Astrocyte (in vitro differentiated cells and primary cell): ENCODE measurements at regions not wholly inside any gene's neighbourhood (a gene's known extent, or its start where the extent isn't known, plus 50 kb on each side); places are given as distances from the start of the nearest gene placed in this dataset.
"Not testable (repeated sequence)": the region's sequence is repeated elsewhere in the genome, so short reads cannot be mapped to it uniquely, and the experiment has no call there.

Source experiments
- DNase-seq: peaks from one replicate; pipeline ENCODE4 v3.0.0-alpha.2; 2010; ENCODE audit warnings: low read depth
- FAIRE-seq: peaks from 2 replicates; lab custom pipeline; 2011; peaks lifted over from hg19 to GRCh38; lab: Jason Lieb, UNC
- H2AFZ ChIP-seq: 2 replicates; pipeline ENCODE4 v1.6.0; 2012; ENCODE audit warnings: low read depth, low read length, inconsistent platforms
- H3K27ac ChIP-seq: 2 replicates; pipeline ENCODE4 v1.5.1; 2011; ENCODE audit warnings: low read depth, low read length, inconsistent platforms
- H3K27me3 ChIP-seq: 2 replicates; pipeline ENCODE4 v1.6.0; 2011; ENCODE audit warnings: low read length, inconsistent platforms; ENCODE audit not compliant: insufficient read depth
- H3K36me3 ChIP-seq: 2 replicates; pipeline ENCODE4 v1.5.1; 2011; ENCODE audit warnings: low read length, inconsistent platforms; ENCODE audit not compliant: insufficient read depth
- H3K4me1 ChIP-seq: 2 replicates; pipeline ENCODE4 v1.5.1; 2011; ENCODE audit warnings: low read length, inconsistent platforms; ENCODE audit not compliant: insufficient read depth
- H3K4me2 ChIP-seq: 2 replicates; pipeline ENCODE4 v1.6.0; 2012; ENCODE audit warnings: low read length, inconsistent platforms
- H3K4me3 ChIP-seq: 2 replicates; pipeline ENCODE4 v1.5.1; 2011; ENCODE audit warnings: low read depth, mild to moderate bottlenecking, low read length, inconsistent platforms; ENCODE audit not compliant: insufficient read depth
- H3K79me2 ChIP-seq: 2 replicates; pipeline ENCODE4 v1.6.0; 2012; ENCODE audit warnings: mild to moderate bottlenecking, low read length, inconsistent platforms; ENCODE audit not compliant: insufficient read depth
- H3K9ac ChIP-seq: 2 replicates; pipeline ENCODE4 v1.6.0; 2012; ENCODE audit warnings: mild to moderate bottlenecking, low read length, inconsistent platforms
- H3K9me3 ChIP-seq: 2 replicates; pipeline ENCODE4 v1.5.1; 2012; ENCODE audit warnings: low read depth, mild to moderate bottlenecking, low read length, inconsistent platforms; ENCODE audit not compliant: insufficient read depth
- H4K20me1 ChIP-seq: 2 replicates; pipeline ENCODE4 v1.6.0; 2012; ENCODE audit warnings: low read length, inconsistent platforms; ENCODE audit not compliant: insufficient read depth
- H3K27ac Mint-ChIP-seq: one replicate; pipeline ENCODE4 v1.8.0; 2021; ENCODE audit warnings: mild to moderate bottlenecking, mixed read lengths; ENCODE audit not compliant: unreplicated experiment
- H3K27me3 Mint-ChIP-seq: one replicate; pipeline ENCODE4 v1.8.0; 2021; ENCODE audit warnings: low read depth, mixed read lengths; ENCODE audit not compliant: unreplicated experiment
- H3K36me3 Mint-ChIP-seq: one replicate; pipeline ENCODE4 v1.8.0; 2021; ENCODE audit warnings: low read depth, mixed read lengths; ENCODE audit not compliant: unreplicated experiment
- H3K4me1 Mint-ChIP-seq: one replicate; pipeline ENCODE4 v1.8.0; 2021; ENCODE audit warnings: low read depth, mixed read lengths; ENCODE audit not compliant: unreplicated experiment
- H3K4me3 Mint-ChIP-seq: one replicate; pipeline ENCODE4 v1.8.0; 2021; ENCODE audit warnings: mild to moderate bottlenecking, moderate library complexity, mixed read lengths; ENCODE audit not compliant: unreplicated experiment
- H3K9me3 Mint-ChIP-seq: one replicate; pipeline ENCODE4 v1.8.0; 2021; ENCODE audit warnings: mild to moderate bottlenecking, mixed read lengths; ENCODE audit not compliant: unreplicated experiment
- EZH2 ChIP-seq: IDR thresholded peaks from 2 replicates; pipeline ENCODE4 v1.6.1; 2012; ENCODE audit warnings: mild to moderate bottlenecking, low read length, inconsistent platforms; ENCODE audit not compliant: insufficient read depth
- TF ChIP-seq, protein P1 (sequence below): IDR thresholded peaks from 2 replicates; pipeline ENCODE4 v1.5.1; 2011; ENCODE audit warnings: low read depth, mild to moderate bottlenecking, inconsistent platforms, low read length, moderate library complexity; ENCODE audit not compliant: insufficient read depth

- not testable (repeated sequence) for H3K36me3 ChIP-seq, H3K9ac ChIP-seq, H3K36me3 Mint-ChIP-seq, H3K9me3 Mint-ChIP-seq, H3K4me2 ChIP-seq, H3K9me3 ChIP-seq, H3K4me1 Mint-ChIP-seq, H3K27ac ChIP-seq, FAIRE-seq, H3K4me3 Mint-ChIP-seq, H4K20me1 ChIP-seq, H2AFZ ChIP-seq, H3K27me3 ChIP-seq, H3K79me2 ChIP-seq, DNase-seq, H3K4me1 ChIP-seq, H3K4me3 ChIP-seq, H3K27ac Mint-ChIP-seq, H3K27me3 Mint-ChIP-seq
Measured at GRCh38 chr9:16299368-16299767, 571.1 kb downstream of the BNC2 start.

- H3K4me3 Mint-ChIP-seq, result no peak overlapping the region
- peaks cover 1% of the 10 kb centered on the region for H3K4me1 Mint-ChIP-seq
- no peak overlapping the region for H3K9ac ChIP-seq
- peaks cover 6% of the 10 kb centered on the region for H3K27me3 ChIP-seq
- no peaks in the 10 kb centered on the region for H3K9me3 ChIP-seq
- H3K27me3 Mint-ChIP-seq, result peaks cover 2% of the 10 kb centered on the region
- H3K4me3 ChIP-seq, result no peak overlapping the region
- H3K27ac ChIP-seq, result no peak overlapping the region
- peaks cover 2% of the 10 kb centered on the region for H3K36me3 Mint-ChIP-seq
- H3K4me1 ChIP-seq, result no peaks in the 10 kb centered on the region
- FAIRE-seq (no peak), DNase-seq (no peak)
- H4K20me1 ChIP-seq, result no peaks in the 10 kb centered on the region
- TF ChIP-seq, protein P1, sequence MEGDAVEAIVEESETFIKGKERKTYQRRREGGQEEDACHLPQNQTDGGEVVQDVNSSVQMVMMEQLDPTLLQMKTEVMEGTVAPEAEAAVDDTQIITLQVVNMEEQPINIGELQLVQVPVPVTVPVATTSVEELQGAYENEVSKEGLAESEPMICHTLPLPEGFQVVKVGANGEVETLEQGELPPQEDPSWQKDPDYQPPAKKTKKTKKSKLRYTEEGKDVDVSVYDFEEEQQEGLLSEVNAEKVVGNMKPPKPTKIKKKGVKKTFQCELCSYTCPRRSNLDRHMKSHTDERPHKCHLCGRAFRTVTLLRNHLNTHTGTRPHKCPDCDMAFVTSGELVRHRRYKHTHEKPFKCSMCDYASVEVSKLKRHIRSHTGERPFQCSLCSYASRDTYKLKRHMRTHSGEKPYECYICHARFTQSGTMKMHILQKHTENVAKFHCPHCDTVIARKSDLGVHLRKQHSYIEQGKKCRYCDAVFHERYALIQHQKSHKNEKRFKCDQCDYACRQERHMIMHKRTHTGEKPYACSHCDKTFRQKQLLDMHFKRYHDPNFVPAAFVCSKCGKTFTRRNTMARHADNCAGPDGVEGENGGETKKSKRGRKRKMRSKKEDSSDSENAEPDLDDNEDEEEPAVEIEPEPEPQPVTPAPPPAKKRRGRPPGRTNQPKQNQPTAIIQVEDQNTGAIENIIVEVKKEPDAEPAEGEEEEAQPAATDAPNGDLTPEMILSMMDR, result no peak
- TF ChIP-seq EZH2, result no peak
- H3K79me2 ChIP-seq, result no peaks in the 10 kb centered on the region
- peaks cover 2% of the 10 kb centered on the region for H3K9me3 Mint-ChIP-seq
- no peak overlapping the region for H3K4me2 ChIP-seq
- no peak overlapping the region for H3K27ac Mint-ChIP-seq
- H2AFZ ChIP-seq, result no peak overlapping the region
- H3K36me3 ChIP-seq, result no peaks in the 10 kb centered on the region
Measured at GRCh38 chr9:16303506-16303905, 567.0 kb downstream of the BNC2 start.

DNA sequence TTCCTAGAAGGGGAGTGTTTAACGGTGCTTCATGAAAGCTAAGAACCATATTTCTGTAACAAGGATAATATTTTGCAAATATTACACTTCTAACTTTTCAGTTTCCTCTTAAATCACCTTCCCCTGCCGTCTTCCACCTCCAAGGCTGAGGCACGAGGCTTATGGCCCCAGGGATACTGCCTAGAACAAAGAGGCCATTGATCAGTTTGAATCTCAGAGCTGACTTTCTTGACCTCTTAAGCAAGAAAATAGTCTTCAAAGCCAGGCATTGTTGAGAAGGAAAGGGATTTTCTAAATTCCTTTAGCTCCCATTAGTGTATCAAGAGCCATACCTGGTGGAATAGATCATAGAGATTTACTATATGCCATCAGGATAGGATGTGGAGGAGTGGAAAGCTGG lies 566.2 kb downstream of the BNC2 start:
- no peak overlapping the region for H3K27ac ChIP-seq
- H3K36me3 Mint-ChIP-seq, result no peaks in the 10 kb centered on the region
- H3K79me2 ChIP-seq, result no peaks in the 10 kb centered on the region
- H3K36me3 ChIP-seq, result no peaks in the 10 kb centered on the region
- FAIRE-seq, result no peak
- no peak for TF ChIP-seq EZH2
- TF ChIP-seq, protein P1, result no peak
- H3K9me3 ChIP-seq, result no peaks in the 10 kb centered on the region
- no peak overlapping the region for H3K4me2 ChIP-seq
- no peak overlapping the region for H3K4me3 ChIP-seq
- no peak overlapping the region for H3K4me3 Mint-ChIP-seq
- no peaks in the 10 kb centered on the region for H4K20me1 ChIP-seq
- no peak overlapping the region for H2AFZ ChIP-seq
- no peak overlapping the region for H3K27ac Mint-ChIP-seq
- H3K9ac ChIP-seq, result no peak overlapping the region
- peaks cover 1% of the 10 kb centered on the region for H3K4me1 Mint-ChIP-seq
- H3K27me3 ChIP-seq, result peaks cover 6% of the 10 kb centered on the region
- peaks cover 2% of the 10 kb centered on the region for H3K9me3 Mint-ChIP-seq
- H3K27me3 Mint-ChIP-seq, result peaks cover 4% of the 10 kb centered on the region
- H3K4me1 ChIP-seq, result no peaks in the 10 kb centered on the region
- DNase-seq, result no peak
